ENCODE measurements at regions not wholly inside any gene's neighbourhood (a gene's known extent, or its start where the extent isn't known, plus 50 kb on each side); places are given as distances from the start of the nearest gene placed in this dataset.

- Histone ChIP-seq H2BK5ac (ENCODE audit: low read depth, low read length, poor library complexity, severe bottlenecking) (no peak overlapping the region), H3K36me3 (ENCODE audit: control insufficient read depth in 1 of 2, insufficient read depth in 2 of 2, low read depth in 1 of 2, low read length in 2 of 2) (no peaks in the 10 kb centered on the region), H3K79me1 (replicated peaks; ENCODE audit: low read length, poor library complexity, severe bottlenecking) (no peaks in the 10 kb centered on the region), H3K4me2 (ENCODE audit: low read length, poor library complexity, severe bottlenecking) (no peak overlapping the region), H3K27ac (ENCODE audit: low read length, poor library complexity, severe bottlenecking) (no peak overlapping the region), H3K4me3 (ENCODE audit: insufficient read depth in 1 of 2, low read depth in 1 of 2, low read length in 2 of 2) (no peak overlapping the region), H2BK12ac (ENCODE audit: low read length in 2 of 2) (no peak overlapping the region), H3K4me1 (ENCODE audit: control insufficient read depth, insufficient read depth, low read depth, low read length) (no peaks in the 10 kb centered on the region), H2BK15ac (ENCODE audit: low read depth, poor library complexity, severe bottlenecking) (no peak overlapping the region), H3K27me3 (ENCODE audit: control insufficient read depth in 1 of 2, insufficient read depth in 1 of 2, low read length in 2 of 2) (peaks cover 49 to 77% of the 10 kb centered on the region in 2 experiments), H3K9me3 (ENCODE audit: control insufficient read depth, low read length) (peaks cover 13% of the 10 kb centered on the region), H4K91ac (ENCODE audit: low read length) (no peak overlapping the region), H2BK120ac (ENCODE audit: low read depth, low read length) (no peak overlapping the region), H4K8ac (ENCODE audit: low read length) (no peak overlapping the region), H2AK5ac (ENCODE audit: low read length, severe bottlenecking) (no peak overlapping the region), H3K9ac (ENCODE audit: low read length) (no peak overlapping the region), H2AFZ (ENCODE audit: low read depth, low read length) (no peak overlapping the region), H3K14ac (ENCODE audit: low read length in 2 of 2) (no peak overlapping the region), H3K18ac (ENCODE audit: low read depth in 1 of 2, low read length in 2 of 2) (no peak overlapping the region), H3K23ac (ENCODE audit: low read length in 2 of 2) (no peak overlapping the region), H3K4ac (ENCODE audit: low read depth in 1 of 2, low read length in 2 of 2) (no peak overlapping the region)
- WGBS = 86% methylated on average over 3 of the region's 3 CpGs
- DNase-seq = no peak
Measured at GRCh38 chr9:113775749-113776148, 100.4 kb upstream of the ZNF618 start.

GRCh38 chr9:113776194-113776593, 99.9 kb upstream of the ZNF618 start:
- Histone ChIP-seq H3K4ac (ENCODE audit: low read depth in 1 of 2, low read length in 2 of 2) (no peak overlapping the region), H3K14ac (ENCODE audit: low read length in 2 of 2) (no peak overlapping the region), H2BK5ac (ENCODE audit: low read depth, low read length, poor library complexity, severe bottlenecking) (no peak overlapping the region), H3K23ac (ENCODE audit: low read length in 2 of 2) (no peak overlapping the region), H3K9ac (ENCODE audit: low read length) (no peak overlapping the region), H2AFZ (ENCODE audit: low read depth, low read length) (no peak overlapping the region), H2BK15ac (ENCODE audit: low read depth, poor library complexity, severe bottlenecking) (no peak overlapping the region), H2BK120ac (ENCODE audit: low read depth, low read length) (no peak overlapping the region), H3K9me3 (ENCODE audit: control insufficient read depth, low read length) (peaks cover 13% of the 10 kb centered on the region), H3K4me3 (ENCODE audit: insufficient read depth in 1 of 2, low read depth in 1 of 2, low read length in 2 of 2) (no peak overlapping the region), H4K8ac (ENCODE audit: low read length) (no peak overlapping the region), H3K27ac (ENCODE audit: low read length, poor library complexity, severe bottlenecking) (no peak overlapping the region), H3K36me3 (ENCODE audit: control insufficient read depth in 1 of 2, insufficient read depth in 2 of 2, low read depth in 1 of 2, low read length in 2 of 2) (no peaks in the 10 kb centered on the region), H2AK5ac (ENCODE audit: low read length, severe bottlenecking) (no peak overlapping the region), H3K79me1 (replicated peaks; ENCODE audit: low read length, poor library complexity, severe bottlenecking) (no peaks in the 10 kb centered on the region), H3K18ac (ENCODE audit: low read depth in 1 of 2, low read length in 2 of 2) (no peak overlapping the region), H3K4me2 (ENCODE audit: low read length, poor library complexity, severe bottlenecking) (no peak overlapping the region), H3K27me3 (ENCODE audit: control insufficient read depth in 1 of 2, insufficient read depth in 1 of 2, low read length in 2 of 2) (peaks cover 51 to 77% of the 10 kb centered on the region in 2 experiments), H3K4me1 (ENCODE audit: control insufficient read depth, insufficient read depth, low read depth, low read length) (no peaks in the 10 kb centered on the region), H4K91ac (ENCODE audit: low read length) (no peak overlapping the region), H2BK12ac (ENCODE audit: low read length in 2 of 2) (no peak overlapping the region)
- 72% methylated on average over 3 of the region's 3 CpGs for WGBS
- DNase-seq = no peak

- Histone ChIP-seq H2BK120ac (ENCODE audit: low read depth, low read length) (no peak overlapping the region), H3K4me2 (ENCODE audit: low read length, poor library complexity, severe bottlenecking) (no peak overlapping the region), H3K36me3 (ENCODE audit: control insufficient read depth in 1 of 2, insufficient read depth in 2 of 2, low read depth in 1 of 2, low read length in 2 of 2) (no peaks in the 10 kb centered on the region), H3K18ac (ENCODE audit: low read depth in 1 of 2, low read length in 2 of 2) (no peak overlapping the region), H4K91ac (ENCODE audit: low read length) (no peak overlapping the region), H2AK5ac (ENCODE audit: low read length, severe bottlenecking) (no peak overlapping the region), H2BK15ac (ENCODE audit: low read depth, poor library complexity, severe bottlenecking) (no peak overlapping the region), H2BK5ac (ENCODE audit: low read depth, low read length, poor library complexity, severe bottlenecking) (no peak overlapping the region), H3K9me3 (ENCODE audit: control insufficient read depth, low read length) (peaks cover 7% of the 10 kb centered on the region), H3K27ac (ENCODE audit: low read length, poor library complexity, severe bottlenecking) (no peak overlapping the region), H3K4me3 (ENCODE audit: insufficient read depth in 1 of 2, low read depth in 1 of 2, low read length in 2 of 2) (no peak overlapping the region), H3K79me1 (replicated peaks; ENCODE audit: low read length, poor library complexity, severe bottlenecking) (no peaks in the 10 kb centered on the region), H3K4me1 (ENCODE audit: control insufficient read depth, insufficient read depth, low read depth, low read length) (peaks cover 1% of the 10 kb centered on the region), H2BK12ac (ENCODE audit: low read length in 2 of 2) (no peak overlapping the region), H3K14ac (ENCODE audit: low read length in 2 of 2) (no peak overlapping the region), H3K23ac (ENCODE audit: low read length in 2 of 2) (no peak overlapping the region), H3K9ac (ENCODE audit: low read length) (no peak overlapping the region), H3K27me3 (ENCODE audit: control insufficient read depth in 1 of 2, insufficient read depth in 1 of 2, low read length in 2 of 2) (peaks cover 62 to 86% of the 10 kb centered on the region in 2 experiments), H3K4ac (ENCODE audit: low read depth in 1 of 2, low read length in 2 of 2) (no peak overlapping the region), H2AFZ (ENCODE audit: low read depth, low read length) (no peak overlapping the region), H4K8ac (ENCODE audit: low read length) (no peak overlapping the region)
- 96% methylated on average over 2 of the region's 2 CpGs for WGBS
- DNase-seq = no peak
Measured at GRCh38 chr9:113781381-113781780, 94.7 kb upstream of the ZNF618 start.

GRCh38 chr9:113781896-113782295, 94.2 kb upstream of the ZNF618 start:
- WGBS = 64% methylated on average over 7 of the region's 7 CpGs
- Histone ChIP-seq H3K23ac (ENCODE audit: low read length in 2 of 2) (no peak overlapping the region), H3K9ac (ENCODE audit: low read length) (no peak overlapping the region), H3K4me1 (ENCODE audit: control insufficient read depth, insufficient read depth, low read depth, low read length) (peaks cover 1% of the 10 kb centered on the region), H3K18ac (ENCODE audit: low read depth in 1 of 2, low read length in 2 of 2) (no peak overlapping the region), H2AFZ (ENCODE audit: low read depth, low read length) (no peak overlapping the region), H3K4me2 (ENCODE audit: low read length, poor library complexity, severe bottlenecking) (no peak overlapping the region), H3K79me1 (replicated peaks; ENCODE audit: low read length, poor library complexity, severe bottlenecking) (no peaks in the 10 kb centered on the region), H3K27ac (ENCODE audit: low read length, poor library complexity, severe bottlenecking) (no peak overlapping the region), H2BK120ac (ENCODE audit: low read depth, low read length) (no peak overlapping the region), H3K36me3 (ENCODE audit: control insufficient read depth in 1 of 2, insufficient read depth in 2 of 2, low read depth in 1 of 2, low read length in 2 of 2) (no peaks in the 10 kb centered on the region), H2BK12ac (ENCODE audit: low read length in 2 of 2) (no peak overlapping the region), H2BK5ac (ENCODE audit: low read depth, low read length, poor library complexity, severe bottlenecking) (no peak overlapping the region), H4K8ac (ENCODE audit: low read length) (no peak overlapping the region), H3K4me3 (ENCODE audit: insufficient read depth in 1 of 2, low read depth in 1 of 2, low read length in 2 of 2) (no peak overlapping the region), H3K4ac (ENCODE audit: low read depth in 1 of 2, low read length in 2 of 2) (no peak overlapping the region), H3K14ac (ENCODE audit: low read length in 2 of 2) (no peak overlapping the region), H3K9me3 (ENCODE audit: control insufficient read depth, low read length) (peaks cover 7% of the 10 kb centered on the region), H2AK5ac (ENCODE audit: low read length, severe bottlenecking) (no peak overlapping the region), H3K27me3 (ENCODE audit: control insufficient read depth in 1 of 2, insufficient read depth in 1 of 2, low read length in 2 of 2) (peaks cover 63 to 86% of the 10 kb centered on the region in 2 experiments), H2BK15ac (ENCODE audit: low read depth, poor library complexity, severe bottlenecking) (no peak overlapping the region), H4K91ac (ENCODE audit: low read length) (no peak overlapping the region)
- no peak for DNase-seq

Measured in mesenchymal stem cell (in vitro differentiated cells and primary cell).